ENCODE measurements at regions not wholly inside any gene's neighbourhood (a gene's known extent, or its start where the extent isn't known, plus 50 kb on each side); places are given as distances from the start of the nearest gene placed in this dataset.
A peak's percentile ranks its signal among the peaks of the same experiment; 100 is the strongest.

- H3K4me3 ChIP-seq (ENCODE audit: control insufficient read depth, low read depth, low read length): no peak overlapping the region
- TF ChIP-seq, protein P1, sequence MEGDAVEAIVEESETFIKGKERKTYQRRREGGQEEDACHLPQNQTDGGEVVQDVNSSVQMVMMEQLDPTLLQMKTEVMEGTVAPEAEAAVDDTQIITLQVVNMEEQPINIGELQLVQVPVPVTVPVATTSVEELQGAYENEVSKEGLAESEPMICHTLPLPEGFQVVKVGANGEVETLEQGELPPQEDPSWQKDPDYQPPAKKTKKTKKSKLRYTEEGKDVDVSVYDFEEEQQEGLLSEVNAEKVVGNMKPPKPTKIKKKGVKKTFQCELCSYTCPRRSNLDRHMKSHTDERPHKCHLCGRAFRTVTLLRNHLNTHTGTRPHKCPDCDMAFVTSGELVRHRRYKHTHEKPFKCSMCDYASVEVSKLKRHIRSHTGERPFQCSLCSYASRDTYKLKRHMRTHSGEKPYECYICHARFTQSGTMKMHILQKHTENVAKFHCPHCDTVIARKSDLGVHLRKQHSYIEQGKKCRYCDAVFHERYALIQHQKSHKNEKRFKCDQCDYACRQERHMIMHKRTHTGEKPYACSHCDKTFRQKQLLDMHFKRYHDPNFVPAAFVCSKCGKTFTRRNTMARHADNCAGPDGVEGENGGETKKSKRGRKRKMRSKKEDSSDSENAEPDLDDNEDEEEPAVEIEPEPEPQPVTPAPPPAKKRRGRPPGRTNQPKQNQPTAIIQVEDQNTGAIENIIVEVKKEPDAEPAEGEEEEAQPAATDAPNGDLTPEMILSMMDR (conservative IDR thresholded peaks at IDR 0.05; ENCODE audit: control insufficient read depth, insufficient read depth, low read depth, low read length): no peak
- DNase-seq (ENCODE audit: low read depth): no peak
These were observed 99.0 kb upstream of the PODXL start for GRCh38 chr7:131655447-131655846.

DNA sequence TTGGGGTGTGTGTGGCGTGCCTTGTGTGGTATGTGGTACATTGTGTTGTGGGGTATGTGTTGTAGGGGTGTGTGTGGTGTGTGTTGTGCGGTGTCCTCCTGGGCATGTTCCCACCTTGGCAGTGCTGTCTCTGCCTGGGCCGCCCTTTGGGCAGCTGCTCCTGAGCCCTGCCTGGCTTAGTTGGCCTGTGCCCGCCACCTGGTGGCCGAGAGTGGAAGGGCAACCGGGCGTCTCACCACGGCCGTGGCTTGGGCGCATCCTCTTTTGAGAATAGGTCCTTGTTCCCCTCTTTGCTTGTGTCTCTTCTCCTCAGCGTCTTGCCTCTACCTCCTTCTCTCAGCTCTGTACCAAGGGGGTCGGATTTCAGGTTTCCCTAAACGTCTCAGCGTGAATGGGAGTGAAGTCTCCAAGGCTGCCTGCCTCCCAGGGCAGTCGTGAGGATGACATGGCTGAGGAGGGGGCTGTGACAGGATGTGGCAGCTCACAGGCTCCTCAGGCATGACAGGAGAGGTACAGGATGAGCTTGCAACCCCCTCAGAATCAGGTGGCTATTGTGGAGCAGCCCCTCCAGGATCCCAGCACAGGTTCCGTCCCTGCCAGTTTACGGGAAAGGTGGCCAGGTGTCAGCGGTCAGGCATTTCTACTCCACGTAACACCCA lies 98.4 kb upstream of the PODXL start:
- peak; percentile 66 for DNase-seq (ENCODE audit: low read depth)
- H3K4me3 ChIP-seq (ENCODE audit: control insufficient read depth, low read depth, low read length): no peak overlapping the region
- TF ChIP-seq, protein P1 (conservative IDR thresholded peaks at IDR 0.05; ENCODE audit: control insufficient read depth, insufficient read depth, low read depth, low read length): peak; percentile 89

GRCh38 chr7:131654249-131654558 lies 97.8 kb upstream of the PODXL start:
- no peak overlapping the region for H3K4me3 ChIP-seq (ENCODE audit: control insufficient read depth, low read depth, low read length)
- no peak for DNase-seq (ENCODE audit: low read depth)
- TF ChIP-seq, protein P1 (conservative IDR thresholded peaks at IDR 0.05; ENCODE audit: control insufficient read depth, insufficient read depth, low read depth, low read length): no peak

GRCh38 chr7:131653418-131654248 lies 97.2 kb upstream of the PODXL start:
- no peak for DNase-seq (ENCODE audit: low read depth)
- TF ChIP-seq, protein P1 (conservative IDR thresholded peaks at IDR 0.05; ENCODE audit: control insufficient read depth, insufficient read depth, low read depth, low read length): no peak
- no peak overlapping the region for H3K4me3 ChIP-seq (ENCODE audit: control insufficient read depth, low read depth, low read length)

- TF ChIP-seq, protein P1 (conservative IDR thresholded peaks at IDR 0.05; ENCODE audit: control insufficient read depth, insufficient read depth, low read depth, low read length): no peak
- H3K4me3 ChIP-seq (ENCODE audit: control insufficient read depth, low read depth, low read length): no peak overlapping the region
- DNase-seq (ENCODE audit: low read depth): no peak
These were observed 96.5 kb upstream of the PODXL start for GRCh38 chr7:131652934-131653333.

GRCh38 chr7:131652194-131652593 lies 95.8 kb upstream of the PODXL start:
- TF ChIP-seq, protein P1 (conservative IDR thresholded peaks at IDR 0.05; ENCODE audit: control insufficient read depth, insufficient read depth, low read depth, low read length): no peak

More at GRCh38 chr7:131652194-131652593, 95.8 kb upstream of the PODXL start:
- no peak for DNase-seq (ENCODE audit: low read depth)
- H3K4me3 ChIP-seq (ENCODE audit: control insufficient read depth, low read depth, low read length): no peak overlapping the region

Data from fibroblast of mammary gland (primary cell).